ENCODE measurements at regions not wholly inside any gene's neighbourhood (a gene's known extent, or its start where the extent isn't known, plus 50 kb on each side); places are given as distances from the start of the nearest gene placed in this dataset.

- no peak for DNase-seq
- Histone ChIP-seq H3K27me3 (replicated peaks) (no peaks in the 10 kb centered on the region), H3K36me3 (replicated peaks) (no peaks in the 10 kb centered on the region), H3K27ac (no peak overlapping the region), H3K4me3 (ENCODE audit: low read depth, low read length) (no peak overlapping the region)
- in situ Hi-C loops (cut with HindIII; ENCODE audit: low pct_ligation_motif_present, low sequenced_read_pairs), result no loop called here
- no peak for TF ChIP-seq CTCF (IDR thresholded peaks at IDR 0.05; ENCODE audit: low read depth, low read length, missing control alignments)
Measured at GRCh38 chr10:113336549-113337130, 216.2 kb upstream of the HABP2 start.

- Histone ChIP-seq H3K36me3 (replicated peaks) (no peaks in the 10 kb centered on the region), H3K27ac (no peak overlapping the region), H3K27me3 (replicated peaks) (no peaks in the 10 kb centered on the region), H3K4me3 (ENCODE audit: low read depth, low read length) (no peak overlapping the region)
- TF ChIP-seq CTCF (IDR thresholded peaks at IDR 0.05; ENCODE audit: low read depth, low read length, missing control alignments), result no peak
- in situ Hi-C loops (cut with HindIII; ENCODE audit: low pct_ligation_motif_present, low sequenced_read_pairs), result no loop called here
- DNase-seq, result no peak
Measured at GRCh38 chr10:113337142-113337541, 215.7 kb upstream of the HABP2 start.

DNA sequence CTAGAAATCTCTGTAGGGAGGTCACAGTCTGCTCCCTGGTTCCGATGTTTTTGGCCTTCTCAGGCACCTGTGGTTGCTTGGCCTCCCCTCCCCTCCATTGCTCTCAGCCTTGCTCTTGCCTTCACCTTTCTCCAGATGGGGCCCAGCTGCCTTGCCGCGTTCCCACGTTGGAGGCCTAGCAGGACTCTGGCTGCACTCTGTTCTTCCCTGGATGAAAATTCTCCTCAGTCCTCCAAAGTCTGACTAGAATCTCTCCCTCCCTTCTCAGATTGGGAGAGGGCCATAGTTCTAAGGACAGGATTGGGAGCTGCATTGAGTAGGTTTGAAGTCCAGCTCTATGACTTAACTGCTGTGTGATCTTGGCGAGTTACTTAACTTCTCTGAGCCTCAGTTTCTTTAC is 213.7 kb upstream of the HABP2 start:
- in situ Hi-C loops (cut with HindIII; ENCODE audit: low pct_ligation_motif_present, low sequenced_read_pairs), result no loop called here
- no peak for DNase-seq
- Histone ChIP-seq H3K27ac (no peak overlapping the region), H3K27me3 (replicated peaks) (no peaks in the 10 kb centered on the region), H3K36me3 (replicated peaks) (no peaks in the 10 kb centered on the region), H3K4me3 (ENCODE audit: low read depth, low read length) (no peak overlapping the region)
- TF ChIP-seq CTCF (IDR thresholded peaks at IDR 0.05; ENCODE audit: low read depth, low read length, missing control alignments), result no peak

DNA sequence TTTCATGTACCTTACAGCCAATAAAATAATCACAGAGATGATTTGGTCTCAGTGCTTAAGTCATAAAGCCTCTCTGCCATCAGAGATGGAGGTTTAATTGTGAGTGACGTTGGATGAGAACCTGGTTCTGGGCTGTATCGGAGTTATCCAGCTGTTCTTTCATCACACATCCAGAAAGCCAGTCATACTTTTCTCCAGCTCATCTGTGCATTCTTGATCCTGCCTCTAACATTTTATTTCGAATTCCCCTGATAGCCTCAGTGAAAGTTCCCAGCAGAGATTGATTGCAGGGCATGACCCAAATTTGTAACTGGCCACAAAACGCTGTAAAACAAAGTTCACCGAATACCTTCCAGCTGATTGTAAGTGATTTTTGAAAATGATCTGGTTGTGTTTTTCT is 212.6 kb upstream of the HABP2 start:
- TF ChIP-seq CTCF (IDR thresholded peaks at IDR 0.05; ENCODE audit: low read depth, low read length, missing control alignments), result no peak
- DNase-seq, result no peak
- H3K27ac ChIP-seq, result no peak overlapping the region
- no peaks in the 10 kb centered on the region for H3K36me3 ChIP-seq (replicated peaks)
- H3K4me3 ChIP-seq (ENCODE audit: low read depth, low read length), result no peak overlapping the region
- in situ Hi-C loops (cut with HindIII; ENCODE audit: low pct_ligation_motif_present, low sequenced_read_pairs), result no loop called here
- H3K27me3 ChIP-seq (replicated peaks), result no peaks in the 10 kb centered on the region

DNA sequence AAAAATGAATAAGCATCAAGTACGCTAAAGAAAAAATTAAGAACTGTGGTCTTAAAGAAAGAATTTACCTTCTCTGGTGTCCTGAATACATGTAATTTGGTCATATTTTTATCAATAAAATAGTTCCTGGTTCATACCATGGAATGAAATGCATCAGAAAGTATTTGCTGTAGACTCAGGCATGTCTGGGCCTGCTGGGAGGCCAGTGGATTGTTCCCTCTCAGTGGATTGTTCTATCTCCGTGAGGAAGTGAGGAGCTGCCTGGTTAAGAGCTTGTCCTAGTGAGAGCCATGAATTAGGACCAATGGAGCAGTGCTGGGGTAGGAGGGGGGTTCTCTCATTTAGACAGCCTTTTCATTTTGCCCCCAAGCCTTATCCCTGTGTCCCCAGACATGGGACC is 211.7 kb upstream of the HABP2 start:
- no peak for DNase-seq
- no peak for TF ChIP-seq CTCF (IDR thresholded peaks at IDR 0.05; ENCODE audit: low read depth, low read length, missing control alignments)
- H3K27me3 ChIP-seq (replicated peaks), result no peaks in the 10 kb centered on the region
- no peaks in the 10 kb centered on the region for H3K36me3 ChIP-seq (replicated peaks)
- in situ Hi-C loops (cut with HindIII; ENCODE audit: low pct_ligation_motif_present, low sequenced_read_pairs), result no loop called here
- H3K4me3 ChIP-seq (ENCODE audit: low read depth, low read length), result no peak overlapping the region
- H3K27ac ChIP-seq, result no peak overlapping the region

All from brain microvascular endothelial cell (primary cell).